ENCODE measurements at regions not wholly inside any gene's neighbourhood (a gene's known extent, or its start where the extent isn't known, plus 50 kb on each side); places are given as distances from the start of the nearest gene placed in this dataset.
A peak's percentile ranks its signal among the peaks of the same experiment; 100 is the strongest.
"Not testable (repeated sequence)": the region's sequence is repeated elsewhere in the genome, so short reads cannot be mapped to it uniquely, and the experiment has no call there.

- no peak for DNase-seq (ENCODE audit: low read depth)
Observed at GRCh38 chr16:64730261-64730660, 391.6 kb downstream of the CDH11 start.

DNA sequence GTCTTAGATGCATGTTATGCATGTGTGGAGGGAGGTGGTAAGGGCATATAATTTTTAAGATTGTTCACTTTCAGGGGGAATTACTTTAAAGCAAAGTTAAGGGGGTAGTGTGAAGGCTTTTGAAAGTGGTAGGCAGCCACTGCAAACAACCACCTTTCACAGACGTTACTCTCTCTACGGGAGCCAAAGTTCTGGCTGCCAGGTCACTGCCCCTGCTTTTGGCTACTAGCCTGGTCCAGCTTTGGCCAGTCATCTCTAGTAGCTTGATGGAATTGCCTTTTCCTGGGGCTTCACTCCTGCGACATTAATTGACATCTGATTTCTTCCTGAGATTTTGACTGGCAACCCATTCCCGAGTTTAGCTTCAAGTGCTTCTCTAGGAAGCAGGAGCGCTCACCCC lies 397.5 kb downstream of the CDH11 start:
- no peak for DNase-seq (ENCODE audit: low read depth)

DNA sequence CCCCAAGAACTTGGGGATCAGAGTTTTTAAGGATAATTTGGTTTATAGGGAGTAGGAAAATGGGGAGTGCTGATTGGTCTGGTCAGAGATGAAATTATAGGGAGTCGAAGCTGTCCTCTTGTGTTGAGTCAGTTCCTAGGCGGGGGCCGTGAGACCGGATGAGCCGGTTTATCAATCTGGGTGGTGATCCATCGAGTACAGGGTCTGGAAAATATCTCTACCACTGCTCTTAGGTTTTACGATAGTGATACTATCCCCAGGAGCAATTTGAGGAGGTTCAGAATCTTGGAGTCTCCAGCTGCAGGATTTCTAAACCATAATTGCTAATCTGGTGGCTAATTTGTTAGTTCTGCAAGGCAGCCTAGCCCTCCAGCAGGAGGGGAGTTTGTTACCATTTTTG lies 403.4 kb downstream of the CDH11 start:
- no peak for DNase-seq (ENCODE audit: low read depth)

DNA sequence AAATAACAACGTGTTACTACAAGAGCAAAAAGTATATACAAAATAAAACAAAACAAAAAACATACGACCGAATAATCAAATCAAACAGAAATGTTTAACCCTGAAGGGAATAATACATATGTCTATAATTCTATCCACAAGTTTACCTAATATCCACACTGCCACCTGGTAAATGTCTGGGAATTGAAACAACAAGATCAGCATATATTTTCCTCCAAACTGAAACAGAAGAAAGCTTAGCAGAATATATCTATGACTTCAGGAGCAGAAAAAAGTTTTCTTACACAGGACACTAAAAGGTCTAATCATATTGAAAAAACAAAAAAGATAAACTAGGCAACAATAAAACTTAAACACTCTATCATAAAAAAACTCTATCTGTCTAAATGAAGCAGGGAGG lies 404.0 kb downstream of the CDH11 start:
- DNase-seq (ENCODE audit: low read depth), result no peak

- no peak for DNase-seq (ENCODE audit: low read depth)
Observed at GRCh38 chr16:64715624-64716023, 406.2 kb downstream of the CDH11 start.

DNA sequence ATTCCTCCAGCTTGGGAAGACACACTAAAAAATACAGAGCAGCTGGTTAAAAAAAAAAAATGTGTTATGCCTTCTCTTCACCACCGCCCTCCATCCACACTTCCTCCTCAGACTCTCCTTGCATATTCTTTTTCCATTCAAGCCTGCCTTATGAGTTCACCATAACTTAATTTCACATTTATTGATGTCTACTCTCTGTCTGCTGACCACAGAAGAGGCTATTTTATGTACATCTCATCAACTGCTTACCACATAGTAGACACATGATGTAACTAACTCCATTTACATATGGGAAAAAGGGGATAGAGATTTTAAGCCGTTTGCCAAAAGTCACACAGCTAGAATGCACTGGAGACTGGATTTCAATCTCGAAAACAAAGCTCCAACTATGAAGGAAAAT lies 409.8 kb downstream of the CDH11 start:
- no peak for DNase-seq (ENCODE audit: low read depth)

GRCh38 chr16:64711596-64711995 lies 410.3 kb downstream of the CDH11 start:
- no peak for DNase-seq (ENCODE audit: low read depth)

DNA sequence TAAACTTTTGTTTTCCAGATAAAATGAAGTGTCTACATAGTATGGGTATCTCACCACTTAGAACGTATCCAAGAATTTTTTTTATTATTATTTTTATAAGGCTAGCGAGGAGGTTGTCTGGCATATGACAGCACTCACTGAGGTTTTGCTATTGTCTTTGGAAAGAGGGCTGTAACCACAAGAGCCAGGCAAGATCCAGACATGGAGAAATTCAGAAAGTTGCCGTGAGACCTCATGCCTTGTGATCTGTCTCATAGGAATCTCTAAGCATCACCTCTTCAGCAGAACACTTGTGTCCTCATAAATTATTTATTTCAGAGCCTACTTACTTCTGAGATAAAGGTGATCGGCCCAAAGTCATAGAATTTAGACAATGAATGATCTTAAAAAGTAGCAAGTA lies 410.8 kb downstream of the CDH11 start:
- peak; percentile 4 for DNase-seq (ENCODE audit: low read depth)

- no peak for DNase-seq (ENCODE audit: low read depth)
Observed at GRCh38 chr16:64705443-64705842, 416.4 kb downstream of the CDH11 start.

GRCh38 chr16:64704386-64704785 lies 417.5 kb downstream of the CDH11 start:
- DNase-seq (ENCODE audit: low read depth), result no peak

DNA sequence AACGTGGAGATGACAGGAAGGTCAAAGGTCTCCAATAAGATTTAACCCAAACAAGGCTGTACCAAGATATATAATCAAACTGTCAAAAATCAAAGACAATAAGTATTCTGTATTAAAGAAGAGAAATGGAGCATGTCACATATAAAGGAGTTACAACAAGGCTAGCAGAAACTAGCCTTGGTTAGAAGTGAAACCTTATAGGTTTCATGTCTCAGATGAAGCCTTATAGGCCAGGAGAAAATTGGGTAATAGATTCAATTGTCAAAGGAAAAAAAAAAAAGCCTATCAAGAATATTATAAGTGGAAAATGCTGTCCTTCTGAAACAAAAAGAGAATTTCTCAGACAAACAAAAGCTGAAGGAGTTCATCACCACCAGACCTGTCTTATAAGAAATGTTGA lies 419.4 kb downstream of the CDH11 start:
- no peak for DNase-seq (ENCODE audit: low read depth)

GRCh38 chr16:64700628-64701027 lies 421.2 kb downstream of the CDH11 start:
- DNase-seq (ENCODE audit: low read depth), result no peak

GRCh38 chr16:64696866-64697265 lies 425.0 kb downstream of the CDH11 start:
- no peak for DNase-seq (ENCODE audit: low read depth)

DNA sequence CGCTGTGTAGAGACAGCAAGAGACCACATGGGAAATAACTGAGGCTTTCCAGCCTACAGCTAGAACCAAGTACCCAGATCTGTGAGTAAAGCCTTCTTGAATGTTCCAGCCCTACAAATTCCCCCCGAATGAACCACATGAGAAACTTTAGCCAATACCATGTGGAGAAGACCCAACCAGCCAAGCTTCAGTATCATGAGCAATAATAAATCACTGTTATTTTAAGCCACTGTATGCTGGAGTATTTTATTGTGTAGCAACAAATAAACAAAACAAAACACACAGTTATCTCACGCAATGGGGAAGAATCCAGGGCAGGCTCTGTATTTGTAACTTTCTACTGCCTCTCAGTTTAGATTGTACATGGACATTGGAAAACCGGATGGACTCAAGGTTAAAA lies 426.2 kb downstream of the CDH11 start:
- DNase-seq (ENCODE audit: low read depth), result no peak

- peak; percentile 4 for DNase-seq (ENCODE audit: low read depth)
Observed at GRCh38 chr16:64693946-64694345, 427.9 kb downstream of the CDH11 start.

DNA sequence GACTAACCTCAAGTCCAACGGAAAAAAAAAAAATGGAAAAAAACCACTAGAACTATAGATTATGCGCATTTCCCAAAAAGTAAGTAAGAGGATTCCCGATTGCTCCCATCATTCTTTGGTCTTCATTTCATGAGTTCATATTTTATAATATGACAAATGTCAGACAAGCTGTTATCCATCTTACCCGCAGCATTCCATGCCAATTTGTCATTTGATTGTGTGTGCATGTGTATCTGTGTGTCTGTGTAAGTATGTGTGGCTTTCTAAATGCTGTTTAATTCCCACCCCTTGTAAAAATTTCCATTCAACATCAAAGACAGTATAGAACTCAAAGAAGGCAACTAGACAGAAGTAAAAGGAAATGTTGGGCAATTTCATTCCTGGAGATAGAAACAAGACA lies 434.1 kb downstream of the CDH11 start:
- no peak for DNase-seq (ENCODE audit: low read depth)

DNA sequence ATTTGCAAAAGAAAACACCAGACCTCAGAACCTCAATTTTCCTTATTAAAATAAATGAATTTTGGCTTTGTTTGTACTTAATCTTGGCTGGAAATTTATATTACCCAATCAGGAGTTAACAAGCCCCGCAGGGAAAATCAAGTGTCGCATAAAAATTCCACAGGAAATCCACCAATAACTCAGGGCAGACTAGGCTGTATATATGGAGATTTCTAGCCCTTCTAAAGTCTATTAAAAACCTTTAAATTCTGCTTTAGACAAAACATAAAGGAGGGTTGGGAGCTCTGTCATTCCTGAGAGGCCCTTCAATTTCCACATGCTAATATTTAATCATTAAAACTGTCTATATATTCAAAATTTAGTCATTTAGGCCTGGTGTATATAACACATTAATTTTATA lies 434.7 kb downstream of the CDH11 start:
- no peak for DNase-seq (ENCODE audit: low read depth)

GRCh38 chr16:64679976-64680690 lies 441.7 kb downstream of the CDH11 start:
- DNase-seq (ENCODE audit: low read depth), result no peak

DNA sequence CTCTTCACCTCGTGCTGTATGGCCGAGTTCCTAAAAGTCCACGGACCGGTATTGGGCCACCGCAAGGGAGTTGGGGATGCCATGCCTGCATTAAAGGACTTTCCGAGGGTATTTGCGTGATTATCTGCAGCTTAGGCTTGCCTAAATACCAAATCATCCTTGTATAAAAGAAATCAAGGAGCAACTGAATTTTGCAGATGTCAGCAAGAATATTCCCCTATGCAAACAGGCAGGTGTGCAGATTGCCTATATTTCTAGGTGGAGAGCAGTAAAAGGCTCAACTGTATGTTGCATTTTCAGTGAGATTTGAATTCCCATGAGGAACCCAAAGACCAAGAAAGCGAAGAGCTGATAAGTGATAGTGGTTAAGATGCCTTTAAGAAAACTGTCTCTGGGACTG lies 452.3 kb downstream of the CDH11 start:
- no peak for DNase-seq (ENCODE audit: low read depth)

DNA sequence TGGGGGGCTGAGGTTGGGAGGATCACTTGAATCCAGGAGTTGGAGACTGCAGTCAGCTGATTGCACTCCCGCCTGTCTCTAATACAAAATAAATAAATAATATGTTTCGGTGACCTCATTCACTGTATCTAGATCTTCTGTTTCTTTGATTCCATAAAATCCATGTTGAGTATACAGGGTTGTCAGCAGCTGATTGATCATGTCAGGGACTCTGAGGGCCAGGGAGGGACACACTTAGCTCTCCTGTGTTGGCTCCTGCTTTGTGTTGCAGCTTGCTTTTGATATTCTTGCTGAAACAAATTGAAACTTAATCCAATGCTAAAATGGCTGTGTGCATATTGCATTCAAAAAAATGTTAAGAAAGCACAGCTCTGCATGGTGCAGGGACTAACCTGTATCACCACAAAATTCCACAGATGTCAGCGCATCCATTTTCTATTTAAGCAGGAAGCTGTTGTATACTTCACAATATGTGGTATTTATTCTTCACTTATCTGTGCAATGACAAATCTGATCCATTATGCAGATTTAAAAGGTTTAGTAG lies 454.5 kb downstream of the CDH11 start:
- no peak for DNase-seq (ENCODE audit: low read depth)

- DNase-seq (ENCODE audit: low read depth), result not testable (repeated sequence)
Observed at GRCh38 chr16:64662312-64662711, 459.6 kb downstream of the CDH11 start.

DNA sequence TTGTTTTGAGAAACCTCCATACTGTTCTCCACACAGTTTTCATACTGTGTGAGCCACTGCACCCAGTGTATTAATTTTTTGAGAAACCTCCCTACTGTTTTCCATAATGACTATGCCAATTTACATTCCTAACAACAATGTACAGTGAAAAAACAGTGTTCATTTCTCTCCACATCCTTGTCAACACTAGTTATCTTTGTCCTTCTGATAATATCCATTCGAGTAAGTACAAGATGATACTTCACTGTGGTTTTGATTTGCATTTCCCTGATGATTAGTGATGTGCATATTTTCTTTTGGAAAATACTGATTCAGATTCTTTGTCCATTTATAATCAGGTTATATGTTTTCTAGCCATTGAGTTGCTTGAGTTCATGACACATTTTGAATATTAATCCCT lies 462.0 kb downstream of the CDH11 start:
- DNase-seq (ENCODE audit: low read depth), result no peak

DNA sequence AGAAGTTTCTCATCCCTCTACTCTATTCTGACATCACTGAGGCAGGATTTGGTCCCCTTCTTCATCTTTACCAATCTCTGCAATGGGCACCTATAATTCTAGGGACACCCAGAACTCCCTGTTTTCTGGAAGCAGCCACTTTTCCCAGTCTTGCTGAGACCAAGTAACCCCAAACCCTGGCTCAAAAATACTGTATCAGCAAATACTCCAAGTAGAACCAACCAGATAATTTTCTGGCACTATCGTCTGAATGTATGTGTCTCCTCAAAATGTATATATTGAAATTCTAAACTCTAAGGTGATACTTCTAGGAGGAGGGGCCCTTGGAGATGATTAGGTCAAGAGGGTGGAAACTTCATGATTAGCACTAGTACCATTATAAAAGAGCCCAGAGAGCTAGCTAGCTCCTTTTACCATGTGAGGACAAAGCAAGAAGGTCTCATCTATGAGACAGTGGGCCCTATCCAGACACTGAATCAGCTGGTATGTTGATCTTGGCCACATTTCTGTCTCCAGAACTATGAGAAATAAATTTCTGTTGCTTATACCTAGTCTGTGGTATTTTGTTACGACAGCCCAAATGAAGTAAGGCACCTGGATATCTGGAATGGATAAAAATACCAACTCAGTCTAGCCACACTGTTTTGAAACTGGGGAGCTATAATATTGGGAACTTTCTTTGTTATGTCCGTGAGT lies 464.4 kb downstream of the CDH11 start:
- no peak for DNase-seq (ENCODE audit: low read depth)

- no peak for DNase-seq (ENCODE audit: low read depth)
Observed at GRCh38 chr16:64656471-64656870, 465.4 kb downstream of the CDH11 start.

All from amniotic epithelial cell (primary cell).